Glomerular endothelial cell (primary cell): ENCODE measurements at regions not wholly inside any gene's neighbourhood (a gene's known extent, or its start where the extent isn't known, plus 50 kb on each side); places are given as distances from the start of the nearest gene placed in this dataset.

Experiments used
- DNase-seq: peaks from one replicate; pipeline ENCODE4 v3.0.0-alpha.2; 2011; ENCODE audit warnings: low read depth, low spot score; ENCODE audit errors: extremely low read depth

DNA sequence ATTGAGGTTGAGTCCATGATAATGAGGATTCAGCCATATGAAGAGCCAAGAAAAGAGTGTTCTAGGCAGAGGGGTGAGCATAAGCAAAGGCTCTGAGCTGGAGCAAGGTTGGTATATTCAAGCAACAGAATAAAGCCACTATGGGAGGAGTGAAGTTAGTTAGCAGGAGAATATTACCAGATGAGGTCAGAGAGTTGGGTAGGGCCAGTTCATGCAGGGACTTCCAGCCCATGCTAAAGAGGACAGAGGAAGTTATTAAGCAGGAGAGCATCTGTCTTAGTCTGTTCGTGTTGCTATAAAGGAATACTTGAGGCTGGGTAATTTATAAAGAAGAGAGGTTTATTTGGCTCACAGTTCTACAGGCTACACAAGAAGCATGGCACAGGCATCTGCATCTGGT is 57.1 kb upstream of the ATG10 start:
- DNase-seq: no peak

DNA sequence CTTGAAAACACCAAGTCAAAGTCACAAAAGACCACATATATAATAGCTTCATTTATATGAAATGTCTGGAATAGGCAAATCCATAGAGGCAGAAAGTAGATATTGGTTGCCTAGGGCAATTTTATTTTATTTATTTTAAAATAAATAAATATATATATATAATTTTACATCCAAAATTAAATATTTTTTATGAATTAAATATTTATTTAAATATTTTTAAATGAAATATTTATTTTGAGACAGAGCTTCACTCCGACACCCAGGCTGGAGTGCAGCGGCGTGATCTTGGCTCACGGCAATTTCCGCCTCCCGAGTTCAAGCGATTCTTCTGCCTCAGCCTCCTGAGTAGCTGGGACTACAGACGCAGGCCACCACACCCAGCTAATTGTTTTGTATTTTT is 58.9 kb upstream of the ATG10 start:
- DNase-seq: no peak

DNA sequence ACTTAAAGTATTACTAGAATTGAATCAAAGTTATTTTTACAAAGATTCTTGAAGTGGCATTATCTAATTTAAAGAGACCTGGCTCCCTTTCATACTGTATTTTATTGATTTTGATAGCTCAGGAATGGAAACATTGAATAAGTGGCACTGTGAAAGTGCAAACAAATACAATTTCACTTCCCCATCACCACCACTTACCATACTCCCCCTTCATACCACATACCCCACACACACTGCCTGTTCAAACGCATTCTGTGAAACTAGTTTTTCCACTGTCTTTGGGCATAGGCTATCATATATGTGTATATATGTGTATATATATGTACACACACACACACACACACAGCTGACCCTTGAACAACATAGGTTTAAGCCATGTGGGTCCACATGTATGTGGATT is 62.1 kb upstream of the ATG10 start:
- no peak for DNase-seq

DNA sequence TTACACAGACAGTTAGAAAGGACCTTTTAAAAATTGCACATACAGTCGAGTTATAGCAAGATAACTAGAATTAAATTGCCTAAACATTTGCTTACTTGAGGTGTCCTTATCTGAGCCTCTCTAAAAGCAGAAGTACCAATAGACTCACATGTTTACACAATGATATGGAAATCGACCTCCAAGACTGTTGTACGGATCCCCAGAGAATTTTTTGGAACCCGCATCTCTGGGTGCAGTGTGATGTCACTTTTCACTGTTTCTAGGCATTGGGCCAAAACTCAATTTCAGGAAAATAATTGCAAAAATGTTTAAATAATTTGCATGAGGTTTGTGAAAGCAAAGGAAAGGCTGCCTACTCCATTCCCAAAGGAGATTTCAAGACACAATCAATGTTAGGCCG is 63.1 kb upstream of the ATG10 start:
- no peak for DNase-seq

DNA sequence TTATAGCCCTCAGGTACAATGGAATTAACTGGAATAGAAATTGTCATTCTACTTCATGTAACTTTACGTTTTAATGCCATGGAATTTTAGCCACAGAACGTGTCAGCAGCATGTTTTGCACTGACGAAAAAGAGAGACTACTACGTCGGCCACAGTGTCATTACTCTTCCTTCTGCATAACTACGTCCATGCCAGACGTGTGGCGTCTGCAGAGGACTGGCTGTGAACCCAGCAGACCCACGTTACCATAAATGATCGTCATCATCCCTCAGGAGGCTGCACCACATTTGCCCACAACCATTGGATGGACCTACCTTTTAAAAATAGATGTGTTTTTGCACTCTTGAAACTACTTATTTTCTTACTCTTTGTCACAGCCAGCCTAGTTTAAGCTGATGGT is 63.8 kb upstream of the ATG10 start:
- no peak for DNase-seq

DNA sequence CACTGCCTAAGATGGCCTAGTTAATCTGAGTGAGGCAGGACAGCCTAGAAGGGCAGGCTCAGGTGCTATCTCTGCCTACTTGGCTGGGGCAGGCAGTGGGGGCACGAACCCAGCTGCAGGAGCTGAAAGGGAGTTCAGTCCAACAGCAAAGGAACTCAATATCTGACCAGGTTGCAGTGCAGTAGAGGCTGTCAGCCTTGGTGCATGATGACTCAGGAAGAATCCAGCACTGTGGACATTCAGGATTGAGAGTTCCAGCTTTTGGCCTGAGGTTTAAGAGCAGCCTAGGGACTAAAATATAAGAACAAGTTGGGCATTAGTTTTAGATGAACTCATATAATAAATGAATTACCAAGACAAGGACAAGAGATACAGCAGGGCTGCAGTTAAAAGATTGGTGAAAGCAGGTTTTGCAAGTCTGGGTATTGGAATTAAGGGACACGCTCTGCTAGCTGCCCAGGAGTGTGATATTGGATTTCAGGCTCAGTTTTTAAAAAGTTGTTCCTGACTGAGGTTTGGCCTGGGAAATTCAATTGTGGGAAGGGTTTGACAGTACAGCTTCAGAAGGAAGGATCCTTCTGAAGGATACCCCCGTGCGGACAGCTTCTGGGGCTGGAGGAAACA is 64.7 kb upstream of the ATG10 start:
- DNase-seq: no peak

GRCh38 chr5:81906086-81906485 is 65.7 kb upstream of the ATG10 start:
- DNase-seq: no peak

- DNase-seq: no peak
Measured at GRCh38 chr5:81904861-81905260, 67.0 kb upstream of the ATG10 start.

DNA sequence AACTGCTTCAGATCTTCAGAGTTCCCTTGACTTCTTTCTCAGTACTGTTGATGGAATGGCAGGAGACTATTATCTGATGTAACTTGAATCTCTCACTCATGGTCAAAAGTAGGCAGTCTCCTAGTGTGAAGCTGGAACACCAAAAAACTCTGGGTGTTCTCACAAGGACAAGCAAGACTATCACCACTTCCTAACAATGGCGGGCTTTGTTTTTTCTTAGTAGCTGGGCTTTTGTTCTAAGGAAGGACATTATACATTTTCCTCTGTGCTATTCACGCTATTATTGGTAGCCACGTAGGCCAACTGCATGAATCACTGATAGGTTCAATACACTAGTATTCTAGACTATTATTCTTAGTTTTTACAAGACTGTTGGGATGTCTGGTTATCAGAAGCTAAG is 67.7 kb upstream of the ATG10 start:
- no peak for DNase-seq

- DNase-seq: no peak
Measured at GRCh38 chr5:81901586-81901985, 70.2 kb upstream of the ATG10 start.

GRCh38 chr5:81899123-81899522 is 72.7 kb upstream of the ATG10 start:
- DNase-seq: no peak

DNA sequence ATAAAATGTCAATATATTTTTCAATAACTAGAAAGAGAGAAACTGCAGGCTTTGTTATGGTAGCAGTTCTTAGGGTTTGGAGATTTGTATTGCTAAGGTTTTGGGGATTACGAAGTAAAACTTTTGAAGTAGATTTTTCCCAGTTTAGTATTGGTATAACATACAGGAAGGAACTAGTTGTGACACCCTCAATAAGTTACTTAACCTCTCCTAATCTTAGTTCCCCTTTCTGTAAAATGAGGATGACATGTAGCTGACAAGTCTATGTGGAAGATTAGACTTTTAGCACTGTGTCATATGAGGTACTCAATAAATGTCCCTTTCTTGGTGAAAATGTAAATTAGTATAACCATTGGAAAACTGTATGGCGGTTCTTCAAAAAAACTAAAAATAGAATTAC is 73.4 kb upstream of the ATG10 start:
- DNase-seq: no peak

- DNase-seq: no peak
Measured at GRCh38 chr5:81896764-81897163, 75.1 kb upstream of the ATG10 start.

DNA sequence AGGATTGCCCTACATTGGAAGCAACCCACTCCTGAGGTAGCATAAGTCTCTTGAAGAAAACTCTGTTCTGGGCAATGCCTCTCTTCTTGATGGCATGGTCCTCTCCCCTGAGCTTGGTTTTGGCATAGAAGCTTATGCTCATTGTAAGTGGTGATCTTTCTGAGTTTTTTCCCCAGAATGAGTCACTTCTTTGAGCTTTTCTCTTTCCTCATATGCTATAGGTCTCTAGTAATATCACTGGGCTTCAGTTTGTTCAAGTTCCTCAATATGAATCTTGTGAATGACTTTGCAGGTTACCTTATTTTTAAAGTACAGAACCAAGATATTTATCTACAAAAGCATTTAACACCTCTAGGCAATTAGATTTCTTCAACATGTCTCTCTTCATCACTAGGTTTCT is 76.5 kb upstream of the ATG10 start:
- no peak for DNase-seq

- no peak for DNase-seq
Measured at GRCh38 chr5:81893961-81894360, 77.9 kb upstream of the ATG10 start.

- no peak for DNase-seq
Measured at GRCh38 chr5:81884871-81885270, 87.0 kb upstream of the ATG10 start.

- no peak for DNase-seq
Measured at GRCh38 chr5:81883371-81883770, 88.5 kb upstream of the ATG10 start.

DNA sequence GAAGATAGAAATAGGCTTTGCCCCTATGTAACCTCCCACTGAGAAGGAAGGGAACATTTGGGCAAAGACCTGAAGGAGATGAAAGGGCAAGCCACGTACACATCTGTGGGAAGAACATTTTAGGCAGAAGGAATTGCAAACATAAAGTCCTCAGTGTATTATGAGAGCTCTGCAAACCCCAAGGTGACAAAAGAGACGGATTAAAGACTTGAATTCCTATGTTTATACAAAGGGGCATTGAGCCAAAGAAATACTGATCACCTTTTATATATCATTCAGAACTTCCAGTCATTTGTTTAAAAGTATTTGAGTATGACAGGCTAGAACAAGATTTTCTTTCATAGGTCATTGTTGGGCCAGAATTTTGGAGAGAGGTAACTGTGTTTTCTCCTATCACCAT is 90.2 kb upstream of the ATG10 start:
- DNase-seq: no peak

DNA sequence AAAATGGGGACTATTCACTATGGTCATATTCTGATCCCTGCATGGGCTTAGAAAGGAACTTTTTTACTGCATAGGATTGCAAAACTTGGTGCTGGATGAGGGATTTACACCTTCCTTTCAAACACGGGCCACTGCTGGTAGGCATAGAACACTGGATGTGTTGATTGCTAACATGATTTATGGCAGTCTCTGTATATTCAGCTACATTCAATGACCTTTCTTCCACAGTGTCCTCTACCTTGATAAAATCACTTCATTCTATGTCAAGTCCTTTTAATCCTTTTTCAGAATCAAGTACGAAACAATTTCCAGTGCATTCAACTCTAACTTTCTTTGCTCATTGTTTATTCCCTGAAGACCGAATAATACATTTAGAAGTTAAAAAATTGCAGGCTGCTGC is 91.9 kb upstream of the ATG10 start:
- no peak for DNase-seq

DNA sequence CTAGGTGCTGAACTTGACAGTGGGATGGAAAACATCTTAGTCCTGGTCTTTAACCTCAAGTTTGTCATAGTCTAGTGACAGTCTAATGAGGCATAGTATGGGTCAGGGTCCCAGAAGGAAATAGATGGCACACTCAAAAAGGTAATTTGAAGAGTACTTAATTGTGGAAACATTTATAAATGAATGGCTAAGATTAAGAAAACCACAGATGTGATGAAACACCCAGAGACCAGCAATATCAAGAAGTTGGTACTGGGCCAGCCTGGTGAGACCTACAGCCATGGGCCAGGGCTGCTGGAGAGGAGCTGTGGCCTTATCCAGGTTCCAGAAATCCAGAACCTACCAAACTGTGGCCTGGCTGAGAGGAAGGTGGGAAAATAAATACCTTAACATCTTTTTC is 93.5 kb upstream of the ATG10 start:
- DNase-seq: no peak

GRCh38 chr5:81866994-81867393 is 104.8 kb upstream of the ATG10 start:
- DNase-seq: no peak

- DNase-seq: no peak
Measured at GRCh38 chr5:81860778-81861177, 109.9 kb upstream of the SSBP2 start.

- DNase-seq: no peak
Measured at GRCh38 chr5:81859624-81860023, 108.7 kb upstream of the SSBP2 start.
